H4 (cell line): ENCODE measurements at regions not wholly inside any gene's neighbourhood (a gene's known extent, or its start where the extent isn't known, plus 50 kb on each side); places are given as distances from the start of the nearest gene placed in this dataset.
"Not testable (repeated sequence)": the region's sequence is repeated elsewhere in the genome, so short reads cannot be mapped to it uniquely, and the experiment has no call there.

Experiments used
- DNase-seq: peaks from one replicate; pipeline ENCODE4 v3.0.0-alpha.2; 2015; ENCODE audit warnings: low spot score

DNA sequence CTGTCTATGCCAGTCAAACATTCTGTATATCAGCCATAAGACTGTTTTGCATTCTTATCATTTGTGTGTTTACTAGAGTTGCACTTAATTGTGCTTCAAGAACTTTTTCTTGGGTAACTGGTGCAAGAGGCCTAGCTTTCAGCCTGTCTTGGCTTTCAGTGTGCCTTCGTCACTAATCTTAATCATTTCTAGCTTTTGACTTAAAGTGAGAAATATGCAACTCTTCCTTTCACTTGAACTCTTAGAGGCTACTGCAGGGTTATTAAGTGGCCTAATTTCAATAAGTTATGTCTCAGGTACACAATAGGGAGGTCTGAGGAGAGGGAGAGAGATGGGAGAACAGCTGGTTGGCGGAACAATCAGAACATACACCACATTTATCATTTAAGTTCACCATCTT lies 62.1 kb upstream of the FAN1 start:
- not testable (repeated sequence) for DNase-seq

- DNase-seq: not testable (repeated sequence)
Observed at GRCh38 chr15:30842798-30843472, 60.8 kb upstream of the FAN1 start.

DNA sequence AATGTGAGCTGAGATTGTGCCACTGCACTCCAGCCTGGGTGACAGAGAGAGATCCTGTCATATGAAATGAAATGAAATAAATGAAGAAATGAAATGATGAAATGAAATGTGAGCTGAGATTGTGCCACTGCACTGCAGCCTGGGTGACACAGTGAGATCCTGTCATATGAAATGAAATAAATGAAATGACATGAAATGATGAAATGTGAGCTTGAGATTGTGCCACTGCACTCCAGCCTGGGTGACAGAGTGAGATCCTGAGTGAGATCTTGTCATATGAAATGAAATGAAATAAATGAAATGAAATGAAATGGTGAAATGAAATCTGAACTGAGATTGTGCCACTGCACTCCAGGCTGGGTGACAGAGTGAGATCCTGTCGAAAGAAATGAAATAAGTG lies 58.2 kb upstream of the FAN1 start:
- DNase-seq: not testable (repeated sequence)
